ENCODE measurements at regions not wholly inside any gene's neighbourhood (a gene's known extent, or its start where the extent isn't known, plus 50 kb on each side); places are given as distances from the start of the nearest gene placed in this dataset.
"Not testable (repeated sequence)": the region's sequence is repeated elsewhere in the genome, so short reads cannot be mapped to it uniquely, and the experiment has no call there.

GRCh38 chr7:104074529-104074928, 85.1 kb upstream of the RELN start:
- no peak for DNase-seq

GRCh38 chr7:104071641-104072040, 82.2 kb upstream of the RELN start:
- DNase-seq: not testable (repeated sequence)

- DNase-seq: no peak
These were observed 76.0 kb upstream of the RELN start for GRCh38 chr7:104065491-104065890.

GRCh38 chr7:104064969-104065387, 75.5 kb upstream of the RELN start:
- no peak for DNase-seq

- DNase-seq: not testable (repeated sequence)
These were observed 74.3 kb upstream of the RELN start for GRCh38 chr7:104063797-104064196.

GRCh38 chr7:104061652-104062051, 72.2 kb upstream of the RELN start:
- no peak for DNase-seq

- DNase-seq: not testable (repeated sequence)
These were observed 70.4 kb upstream of the RELN start for GRCh38 chr7:104059837-104060236.

GRCh38 chr7:104059103-104059502, 69.6 kb upstream of the RELN start:
- DNase-seq: no peak

- DNase-seq: no peak
These were observed 64.9 kb upstream of the RELN start for GRCh38 chr7:104054362-104054761.

- no peak for DNase-seq
These were observed 63.5 kb upstream of the RELN start for GRCh38 chr7:104052979-104053378.

- DNase-seq: no peak
These were observed 58.6 kb upstream of the RELN start for GRCh38 chr7:104048055-104048454.

- no peak for DNase-seq
These were observed 55.7 kb upstream of the RELN start for GRCh38 chr7:104045183-104045582.

- peak; percentile 13 for DNase-seq
These were observed 51.2 kb upstream of the RELN start for GRCh38 chr7:104040666-104041065.

GRCh38 chr7:104039363-104039762, 49.9 kb upstream of the RELN start:
- no peak for DNase-seq

Measured in NCI-H2029 (cell line).